Adrenal gland (tissue), 9 donors: ENCODE measurements at regions not wholly inside any gene's neighbourhood (a gene's known extent, or its start where the extent isn't known, plus 50 kb on each side); places are given as distances from the start of the nearest gene placed in this dataset.

ENCODE experiments used
- DNase-seq, 7 donors: peaks; one replicate each; pipeline ENCODE4 v3.0.0-alpha.2; 2019 to 2020
- H3K27ac ChIP-seq, 5 donors: fragments of 200-600 bp; sonication (generic) in 4 of 5; 1 replicate in 3 of 5; 2 replicates in 2 of 5; pipeline versions ENCODE4 v1.5.1 to v1.8.0; 2016 to 2020; ENCODE audit warnings: mild to moderate bottlenecking in 1 of 5
- H3K27me3 ChIP-seq: fragments of 200-600 bp; 2 replicates; pipeline ENCODE4 v1.8.0; 2021
- H3K36me3 ChIP-seq, 2 donors: fragments of 200-600 bp; replicated peaks in 1 of 2; 1 replicate in 1 of 2; 2 replicates in 1 of 2; pipeline versions ENCODE4 v1.5.1 to v1.8.0; 2018 to 2022
- H3K4me1 ChIP-seq, 2 donors: fragments of 200-600 bp; replicated peaks in 1 of 2; 1 replicate in 1 of 2; 2 replicates in 1 of 2; pipeline versions ENCODE4 v1.5.1 to v1.8.0; 2018 to 2021
- H3K4me3 ChIP-seq, 4 donors: fragments of 200-600 bp; sonication (generic) in 3 of 4; one replicate each; pipeline ENCODE4 v1.5.1; 2016 to 2018
- H3K9me3 ChIP-seq, 3 donors: fragments of 200-600 bp; sonication (generic) in 1 of 3; replicated peaks in 1 of 3; 1 replicate in 2 of 3; 2 replicates in 1 of 3; pipeline versions ENCODE4 v1.5.1 to v1.8.0; 2016 to 2021
- CTCF ChIP-seq, 6 experiments: fragments of 450-650 bp in 4 of 6; fragments of 200-600 bp in 2 of 6; sonication (generic) in 1 of 6; IDR thresholded peaks; 1 replicate in 5 of 6; 2 replicates in 1 of 6; pipeline versions ENCODE4 v1.5.1 to v1.8.0; 2016 to 2021; ENCODE audit warnings: antibody characterized with exemption in 6 of 6, mild to moderate bottlenecking in 2 of 6, moderate library complexity in 1 of 6
- POLR2A ChIP-seq, 2 donors: fragments of 450-650 bp; IDR thresholded peaks; one replicate each; pipeline ENCODE4 v1.6.1; 2017; ENCODE audit warnings: antibody characterized with exemption in 2 of 2, mild to moderate bottlenecking in 2 of 2, moderate library complexity in 1 of 2
- WGBS, 4 donors: extraction: QIAGEN DNeasy Blood & Tissue Kit in 2 of 4; methylation state at CpG; one replicate each; pipeline versions ENCODE4 v1.1.5 to v1.1.7; 2013 to 2017; 5-methylcytosine and 5-hydroxymethylcytosine counted together
- intact Hi-C, 2 donors: fragments of 100-400 bp; cut with DNase I; formaldehyde crosslinking; loops; one replicate each; pipeline versions ENCODE4 v1.14.1 to v1.15.0; 2022 to 2023
- donor health status: healthy with polysubstance abuse.
- donor health status: Bipolar disorder and iron deficiency.
- donor health status: DM: yes; HTN: yes; CAD: no.
- donor health status: DM: no; HTN: no; CAD: no.
- donor health status: DM: no; HTN: no; CAD: no.

- no peak overlapping the region for H3K4me3 ChIP-seq
- H3K27me3 ChIP-seq = no peaks in the 10 kb centered on the region
- H3K36me3 ChIP-seq = no peaks in the 10 kb centered on the region
- 64 to 86% (median 67%) methylated on average over 2 of the region's 2 CpGs for WGBS, 4 donors
- H3K27ac ChIP-seq = no peak overlapping the region
- intact Hi-C loops = no loop called here
- H3K4me1 ChIP-seq = no peaks in the 10 kb centered on the region
- TF ChIP-seq POLR2A (IDR thresholded peaks at IDR 0.05) = no peak
- H3K9me3 ChIP-seq = no peaks in the 10 kb centered on the region
- DNase-seq = no peak
These were observed 93.7 kb upstream of the KLHL29 start for GRCh38 chr2:23291239-23291638.

GRCh38 chr2:23292024-23292423, 93.0 kb upstream of the KLHL29 start:
- no peak overlapping the region for H3K27ac ChIP-seq
- no peaks in the 10 kb centered on the region for H3K27me3 ChIP-seq
- H3K4me3 ChIP-seq = no peak overlapping the region
- H3K36me3 ChIP-seq = no peaks in the 10 kb centered on the region
- TF ChIP-seq POLR2A (IDR thresholded peaks at IDR 0.05) (no peak), CTCF (IDR thresholded peaks at IDR 0.05) (no peak)
- intact Hi-C loops = no loop called here
- H3K4me1 ChIP-seq = no peaks in the 10 kb centered on the region
- WGBS, 4 donors = 70 to 87% (median 85%) methylated on average over 3 of the region's 3 CpGs
- DNase-seq = no peak
- H3K9me3 ChIP-seq = no peaks in the 10 kb centered on the region

GRCh38 chr2:23293063-23293462, 91.9 kb upstream of the KLHL29 start:
- Histone ChIP-seq H3K27ac (peak overlapping the region in 1 of 5 donors; percentile 72), H3K4me1 (no peaks in the 10 kb centered on the region), H3K4me3 (no peak overlapping the region), H3K36me3 (no peaks in the 10 kb centered on the region), H3K9me3 (no peaks in the 10 kb centered on the region), H3K27me3 (no peaks in the 10 kb centered on the region)
- intact Hi-C loops = no loop called here
- WGBS, 4 donors = 28 to 41% (median 30%) methylated on average over 6 of the region's 6 CpGs
- peak; percentile 15 to 80 (median 43) for DNase-seq
- no peak for TF ChIP-seq CTCF (IDR thresholded peaks at IDR 0.05)
- TF ChIP-seq POLR2A (IDR thresholded peaks at IDR 0.05) = no peak

- Histone ChIP-seq H3K4me1 (no peaks in the 10 kb centered on the region), H3K9me3 (no peaks in the 10 kb centered on the region), H3K27ac (no peak overlapping the region), H3K4me3 (no peak overlapping the region), H3K27me3 (no peaks in the 10 kb centered on the region), H3K36me3 (no peaks in the 10 kb centered on the region)
- intact Hi-C loops = no loop called here
- 46 to 64% (median 54%) methylated on average over 7 of the region's 7 CpGs for WGBS, 4 donors
- TF ChIP-seq CTCF (IDR thresholded peaks at IDR 0.05) = no peak
- no peak for TF ChIP-seq POLR2A (IDR thresholded peaks at IDR 0.05)
- DNase-seq = peak in 1 of 7 donors; percentile 3
These were observed 91.2 kb upstream of the KLHL29 start for GRCh38 chr2:23293731-23294130.

- no peak overlapping the region for H3K4me3 ChIP-seq
- TF ChIP-seq CTCF (IDR thresholded peaks at IDR 0.05) (no peak), POLR2A (IDR thresholded peaks at IDR 0.05) (no peak)
- no peaks in the 10 kb centered on the region for H3K9me3 ChIP-seq
- DNase-seq = no peak
- no peaks in the 10 kb centered on the region for H3K36me3 ChIP-seq
- no peak overlapping the region for H3K27ac ChIP-seq
- intact Hi-C loops = no loop called here
- 59 to 77% (median 67%) methylated on average over 4 of the region's 4 CpGs for WGBS, 4 donors
- H3K27me3 ChIP-seq = no peaks in the 10 kb centered on the region
- no peaks in the 10 kb centered on the region for H3K4me1 ChIP-seq
These were observed 90.7 kb upstream of the KLHL29 start for GRCh38 chr2:23294238-23294637.
